Transverse colon (tissue), 4 donors: ENCODE measurements at regions not wholly inside any gene's neighbourhood (a gene's known extent, or its start where the extent isn't known, plus 50 kb on each side); places are given as distances from the start of the nearest gene placed in this dataset.

Experiments used
- DNase-seq: peaks from one replicate; pipeline ENCODE4 v3.0.0-alpha.2; 2019
- H3K27ac ChIP-seq, 4 donors: fragments of 200-600 bp; sonication (generic); 2 replicates each; pipeline ENCODE4 v1.5.1; 2016 to 2018; ENCODE audit warnings: inconsistent platforms in 4 of 4
- H3K27me3 ChIP-seq: fragments of 200-600 bp; sonication (generic); 2 replicates; pipeline ENCODE4 v1.5.1; 2017; ENCODE audit warnings: inconsistent platforms
- H3K36me3 ChIP-seq, 4 donors: fragments of 200-600 bp; sonication (generic); 2 replicates each; pipeline ENCODE4 v1.5.1; 2017 to 2019; ENCODE audit warnings: inconsistent platforms in 4 of 4
- H3K4me1 ChIP-seq, 4 donors: fragments of 200-600 bp; sonication (generic); 2 replicates each; pipeline ENCODE4 v1.5.1; 2017 to 2020; ENCODE audit warnings: inconsistent platforms in 4 of 4
- H3K4me3 ChIP-seq, 4 donors: fragments of 200-600 bp; sonication (generic); 1 replicate in 1 of 4; 2 replicates in 3 of 4; pipeline versions ENCODE4 v1.5.1 to v1.6.1; 2017 to 2019; ENCODE audit warnings: inconsistent platforms in 4 of 4
- H3K9me3 ChIP-seq, 2 donors: fragments of 200-600 bp; sonication (generic); 2 replicates each; pipeline ENCODE4 v1.5.1; 2017 to 2019; ENCODE audit warnings: inconsistent platforms in 2 of 2
- CTCF ChIP-seq, 5 experiments: fragments of 200-600 bp in 3 of 5; fragments of 450-650 bp in 2 of 5; sonication (generic) in 3 of 5; IDR thresholded peaks; 1 replicate in 2 of 5; 2 replicates in 3 of 5; pipeline ENCODE4 v1.5.1; 2016 to 2017; ENCODE audit warnings: antibody characterized with exemption in 5 of 5, inconsistent platforms in 3 of 5, mild to moderate bottlenecking in 2 of 5, moderate library complexity in 1 of 5
- EP300 ChIP-seq: sonication (generic); formaldehyde crosslinking; IDR thresholded peaks from one replicate; pipeline ENCODE4 v1.6.1; 2017; ENCODE audit warnings: antibody characterized with exemption, low read depth
- POLR2A ChIP-seq: fragments of 450-650 bp; IDR thresholded peaks from one replicate; pipeline ENCODE4 v1.6.1; 2016; ENCODE audit warnings: antibody characterized with exemption, mild to moderate bottlenecking, moderate library complexity
- POLR2AphosphoS5 ChIP-seq, 3 donors: sonication (generic); formaldehyde crosslinking; IDR thresholded peaks; one replicate each; pipeline ENCODE4 v1.6.1; 2016; ENCODE audit warnings: antibody characterized with exemption in 3 of 3
- WGBS, 2 donors: methylation state at CpG; one replicate each; pipeline ENCODE4 v1.1.5; 2018; ENCODE audit warnings: low coverage in 1 of 2; 5-methylcytosine and 5-hydroxymethylcytosine counted together
- in situ Hi-C, 4 donors: fragments of 200-750 bp; cut with MboI; loops; one replicate each; pipeline versions ENCODE4 v1.15.0 to v1.15.1; 2017; ENCODE audit warnings: low sequenced_read_pairs in 3 of 4, low pct_ligation_motif_present in 1 of 4, low pct_unique_long_range_greater_than_20kb in 1 of 4
- intact Hi-C: fragments of 100-400 bp; cut with DNase I; formaldehyde crosslinking; loops from one replicate; pipeline ENCODE4 v1.15.1; 2023; ENCODE audit warnings: low total_unique reads

- Histone ChIP-seq H3K27ac (no peak overlapping the region), H3K27me3 (no peaks in the 10 kb centered on the region), H3K9me3 (peaks cover 13 to 16% of the 10 kb centered on the region in 2 donors), H3K36me3 (no peaks in the 10 kb centered on the region), H3K4me3 (no peak overlapping the region), H3K4me1 (no peaks in the 10 kb centered on the region)
- TF ChIP-seq CTCF (IDR thresholded peaks at IDR 0.05) (no peak), EP300 (no peak), POLR2A (no peak), POLR2AphosphoS5 (IDR thresholded peaks at IDR 0.05) (no peak)
- intact Hi-C loops: no loop called here
- in situ Hi-C loops: no loop called here
- no peak for DNase-seq
These were observed 1538.3 kb downstream of the NCAM2 start for GRCh38 chr21:22536509-22536908.

- H3K36me3 ChIP-seq: no peaks in the 10 kb centered on the region
- DNase-seq: no peak
- in situ Hi-C loops: no loop called here
- 56 to 67% methylated on average over 2 of the region's 2 CpGs for WGBS, 2 donors
- intact Hi-C loops: no loop called here
- no peak overlapping the region for H3K4me3 ChIP-seq
- no peak overlapping the region for H3K27ac ChIP-seq
- H3K27me3 ChIP-seq: no peaks in the 10 kb centered on the region
- peaks cover 10 to 12% of the 10 kb centered on the region in 2 donors for H3K9me3 ChIP-seq
- H3K4me1 ChIP-seq: no peaks in the 10 kb centered on the region
- no peak for TF ChIP-seq CTCF (IDR thresholded peaks at IDR 0.05)
These were observed 1546.5 kb downstream of the NCAM2 start for GRCh38 chr21:22544747-22545146.

- no peak for TF ChIP-seq EP300
- no peak for TF ChIP-seq CTCF (IDR thresholded peaks at IDR 0.05)
- no peak for TF ChIP-seq POLR2AphosphoS5 (IDR thresholded peaks at IDR 0.05)
- no peak for TF ChIP-seq POLR2A
- Histone ChIP-seq H3K36me3 (no peaks in the 10 kb centered on the region), H3K4me3 (no peak overlapping the region), H3K9me3 (peaks cover 0 to 5% of the 10 kb centered on the region in 2 donors), H3K4me1 (no peaks in the 10 kb centered on the region), H3K27ac (no peak overlapping the region), H3K27me3 (no peaks in the 10 kb centered on the region)
- no peak for DNase-seq
- intact Hi-C loops: no loop called here
- in situ Hi-C loops: no loop called here
These were observed 1554.2 kb downstream of the NCAM2 start for GRCh38 chr21:22552390-22552789.

- Histone ChIP-seq H3K9me3 (peaks cover 0 to 5% of the 10 kb centered on the region in 2 donors), H3K4me3 (no peak overlapping the region), H3K36me3 (no peaks in the 10 kb centered on the region), H3K4me1 (no peaks in the 10 kb centered on the region), H3K27me3 (no peaks in the 10 kb centered on the region), H3K27ac (no peak overlapping the region)
- WGBS, 2 donors: 64 to 73% methylated on average over 6 of the region's 6 CpGs
- in situ Hi-C loops: no loop called here
- intact Hi-C loops: no loop called here
- DNase-seq: no peak
- no peak for TF ChIP-seq POLR2AphosphoS5 (IDR thresholded peaks at IDR 0.05)
- no peak for TF ChIP-seq CTCF (IDR thresholded peaks at IDR 0.05)
- no peak for TF ChIP-seq EP300
- TF ChIP-seq POLR2A: no peak
These were observed 1556.6 kb downstream of the NCAM2 start for GRCh38 chr21:22554690-22555316.
